HG03520 (cell line): ENCODE measurements at regions not wholly inside any gene's neighbourhood (a gene's known extent, or its start where the extent isn't known, plus 50 kb on each side); places are given as distances from the start of the nearest gene placed in this dataset.

Experiments used
- ATAC-seq: cut with Tn5 transposase; IDR thresholded peaks from one replicate; pipeline ENCODE4 v1.9.1; 2021; ENCODE audit warnings: mild to moderate bottlenecking, moderate library complexity; ENCODE audit not compliant: unreplicated experiment

DNA sequence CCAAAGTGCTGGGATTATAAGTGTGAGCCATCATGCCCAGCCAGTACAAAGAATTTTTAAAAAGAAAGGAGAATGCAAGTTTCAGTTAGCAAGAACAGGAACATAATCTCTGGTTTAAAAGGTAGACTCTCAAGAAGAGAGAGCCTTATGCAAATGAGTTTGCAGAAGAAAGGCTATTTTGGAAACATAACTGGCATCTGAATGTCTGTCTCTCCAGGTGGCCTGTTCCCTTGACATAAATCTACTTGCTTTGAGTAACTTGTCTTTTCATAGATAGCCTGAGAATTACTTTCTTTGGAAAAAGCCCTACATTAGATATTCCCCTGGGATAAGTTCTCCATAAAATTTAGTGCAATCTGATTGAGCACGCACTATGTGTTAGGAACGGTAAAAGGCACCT lies 109.6 kb downstream of the ICOS start:
- ATAC-seq = no peak

DNA sequence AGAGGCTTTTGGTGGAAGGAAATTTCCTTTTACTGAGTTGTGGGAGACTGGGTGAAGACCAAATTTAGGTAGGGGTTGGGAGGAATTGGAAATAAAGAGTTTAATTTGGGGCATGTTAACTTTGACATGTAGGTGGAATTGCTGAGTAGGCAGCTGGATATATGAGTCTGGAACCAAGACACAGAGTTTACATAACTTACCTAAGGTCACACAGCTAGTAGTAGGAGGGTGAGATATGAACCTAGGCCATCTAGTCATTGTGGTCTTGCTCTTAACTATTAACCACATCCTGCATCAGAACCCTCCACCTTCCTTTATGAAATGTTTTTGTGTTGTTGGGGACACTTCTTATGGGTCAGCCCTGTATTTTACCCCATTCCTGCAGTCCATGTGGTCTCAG lies 113.1 kb downstream of the ICOS start:
- ATAC-seq = peak; percentile 86

DNA sequence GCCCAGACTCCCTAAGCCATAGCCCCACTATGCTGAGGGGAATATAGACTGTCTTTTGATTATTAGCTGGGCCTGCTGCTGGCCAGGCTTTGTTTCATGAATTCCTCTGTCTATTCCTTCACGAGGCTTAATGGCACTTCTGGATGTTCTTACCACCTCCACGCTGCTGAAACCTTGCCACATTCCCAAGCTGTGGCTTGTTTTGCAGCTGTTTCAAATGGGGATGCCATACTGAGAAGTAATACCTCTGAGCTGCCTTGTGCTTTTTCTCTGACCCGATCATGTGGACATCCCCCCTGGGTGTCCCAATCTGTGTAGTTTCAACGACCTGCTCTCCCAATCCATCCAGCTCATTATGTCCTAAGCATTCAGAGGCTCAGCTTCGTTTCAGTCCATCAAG lies 114.1 kb downstream of the ICOS start:
- no peak for ATAC-seq

DNA sequence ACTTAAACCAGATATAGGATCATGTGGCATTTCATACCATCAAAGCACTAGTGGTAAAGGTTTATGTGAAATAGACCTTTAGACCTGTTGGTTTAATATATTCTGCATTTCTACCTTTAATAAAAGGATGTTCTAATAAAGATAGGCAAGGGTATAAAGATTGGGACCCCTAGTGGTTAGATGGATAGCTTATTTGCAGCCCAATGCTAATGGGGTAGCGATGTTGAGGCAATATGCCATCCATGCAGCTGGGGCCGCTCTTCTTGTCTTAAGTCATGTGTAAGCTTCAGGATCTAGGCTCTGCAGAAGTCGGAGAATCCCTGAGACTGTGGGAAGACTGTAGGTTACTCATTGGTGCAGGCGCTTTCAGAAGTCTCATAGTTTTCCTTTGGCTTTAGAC lies 114.9 kb downstream of the ICOS start:
- no peak for ATAC-seq

DNA sequence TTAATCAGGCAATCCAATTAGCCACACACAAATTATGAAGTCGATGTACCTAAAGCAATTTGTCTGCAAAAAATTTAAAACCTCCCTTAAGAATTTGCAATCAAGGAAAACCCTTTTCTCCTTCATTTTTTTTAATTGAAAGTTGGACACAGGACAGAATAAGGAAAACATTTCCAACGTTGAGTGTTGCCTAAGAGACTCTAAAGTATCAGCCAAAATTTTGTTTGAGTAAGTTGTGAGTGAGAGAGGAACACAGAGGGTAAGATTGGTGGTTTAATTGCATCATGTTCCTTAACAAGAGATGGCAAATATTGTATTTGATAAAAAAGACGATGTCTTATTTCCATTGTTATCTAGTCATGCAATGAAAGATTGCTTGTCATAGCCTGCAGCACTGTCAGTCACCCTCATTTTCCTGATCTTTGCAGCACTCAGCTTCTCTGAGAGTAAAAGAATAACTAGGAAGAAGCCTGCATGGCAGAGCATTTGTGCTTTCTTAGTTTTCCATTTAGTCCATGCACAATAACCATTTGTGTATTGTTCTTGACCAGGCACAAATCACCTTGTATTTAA lies 115.5 kb downstream of the ICOS start:
- no peak for ATAC-seq

DNA sequence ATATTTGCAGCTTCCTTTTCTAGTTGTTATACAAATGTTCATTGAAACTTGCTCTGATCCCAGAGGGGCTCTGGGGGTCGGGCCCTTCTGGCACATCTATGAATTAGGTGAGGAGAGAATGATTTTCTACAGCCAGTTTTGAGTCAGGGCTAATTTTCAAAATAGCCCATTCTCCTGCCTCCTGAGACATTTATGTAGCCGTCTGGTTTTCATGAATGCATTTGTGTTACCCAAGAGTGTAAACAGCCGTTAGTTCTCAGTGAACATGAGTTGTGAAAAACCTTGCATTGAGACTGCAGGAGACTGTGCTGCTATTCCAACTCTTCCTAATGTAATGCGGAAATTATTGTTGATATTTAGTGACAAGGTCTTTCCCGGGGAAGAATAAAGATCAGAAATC lies 122.5 kb downstream of the ICOS start:
- no peak for ATAC-seq

DNA sequence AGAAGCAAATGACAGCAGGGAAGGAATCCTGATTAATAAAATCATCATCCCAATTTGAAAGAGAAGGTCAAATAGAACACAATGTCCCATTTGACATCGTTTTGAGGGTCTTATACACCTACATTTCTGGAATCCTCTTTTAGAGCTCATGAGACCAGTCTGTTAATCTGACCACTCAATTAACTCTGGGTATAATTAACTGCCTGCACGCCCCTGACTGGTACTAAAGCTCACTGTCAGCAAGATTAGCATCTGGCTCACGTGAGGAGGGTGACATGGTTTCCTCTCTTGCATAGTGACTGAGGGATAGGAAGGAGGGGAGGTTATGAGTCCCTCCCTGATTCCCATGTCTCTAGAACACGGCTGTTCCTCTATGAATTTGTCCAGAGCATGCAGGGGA lies 124.3 kb downstream of the ICOS start:
- no peak for ATAC-seq

DNA sequence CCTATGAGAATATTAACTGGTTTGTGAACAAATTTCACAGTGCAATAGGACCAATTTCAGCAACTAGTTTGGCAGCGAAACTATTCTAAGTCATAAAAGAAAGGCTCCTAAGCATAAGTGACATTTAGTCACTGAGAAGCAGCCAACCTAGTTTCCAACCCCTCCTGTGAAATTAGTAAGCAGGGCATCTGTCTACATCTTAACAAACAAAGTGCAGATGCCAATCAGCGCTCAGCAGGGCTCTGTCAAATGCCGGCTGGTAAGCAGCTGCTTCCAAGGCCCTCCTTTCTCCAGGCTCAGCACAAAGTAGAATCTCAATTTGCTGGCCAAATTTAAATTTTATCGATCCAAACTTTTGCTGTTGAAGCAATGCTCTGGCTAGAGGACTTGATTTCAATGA lies 124.7 kb downstream of the ICOS start:
- no peak for ATAC-seq

DNA sequence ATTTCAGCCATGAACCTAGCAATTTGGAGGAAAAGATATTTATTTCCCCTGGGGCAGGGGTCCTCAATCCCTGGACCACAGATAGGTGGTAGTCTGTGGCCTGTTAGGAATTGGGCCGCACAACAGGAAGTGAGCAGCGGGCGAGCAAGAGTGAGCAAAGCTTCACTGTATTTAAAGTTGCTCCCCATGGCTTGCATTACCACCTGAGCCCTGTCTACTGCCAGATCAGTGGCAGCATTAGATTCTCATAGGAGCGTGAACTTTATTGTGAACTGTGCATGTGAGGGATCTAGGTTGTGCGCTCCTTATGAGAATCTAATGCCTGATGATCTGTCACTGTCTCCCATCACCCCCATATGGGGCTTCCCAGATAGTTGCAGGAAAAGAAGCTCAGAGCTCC lies 127.6 kb downstream of the ICOS start:
- ATAC-seq = no peak

DNA sequence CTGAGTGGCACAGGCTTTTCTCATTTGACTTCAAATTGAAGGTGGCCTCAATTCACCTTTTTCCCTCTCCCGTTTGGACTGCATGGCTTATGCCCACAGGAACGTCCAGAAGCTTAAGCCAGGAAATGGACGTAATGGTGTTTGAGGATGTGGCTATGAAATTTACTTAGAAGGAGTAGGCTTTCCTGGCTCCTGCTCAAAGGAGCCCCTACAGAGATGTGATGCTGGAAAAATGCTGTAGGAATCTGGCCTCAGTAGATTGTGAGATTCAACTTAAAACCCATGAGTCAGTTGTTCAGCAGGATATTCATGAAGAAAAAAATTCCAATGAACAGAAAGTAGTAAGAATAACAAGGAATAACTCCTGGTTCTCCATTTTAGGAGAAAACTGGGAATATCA lies 129.0 kb downstream of the ICOS start:
- ATAC-seq = no peak

DNA sequence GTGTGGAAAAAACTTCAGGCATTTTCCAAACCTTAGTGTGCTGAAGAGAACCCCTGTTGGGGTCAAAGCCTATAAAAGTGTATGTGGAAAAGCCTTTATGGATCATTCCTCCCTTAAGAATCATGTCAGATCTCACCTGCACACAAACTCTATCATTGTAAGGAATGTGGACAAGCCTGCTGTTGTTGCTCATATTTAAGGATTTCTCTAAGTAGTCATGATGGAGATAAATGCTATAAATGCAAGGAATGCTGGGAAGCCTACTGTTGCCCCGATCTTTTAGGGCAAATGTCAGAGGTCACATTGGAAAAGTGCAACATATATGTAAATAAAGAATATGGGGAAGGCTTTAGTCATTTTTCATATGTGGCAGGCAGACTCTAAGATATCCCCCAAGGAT lies 129.5 kb downstream of the ICOS start:
- ATAC-seq = no peak

DNA sequence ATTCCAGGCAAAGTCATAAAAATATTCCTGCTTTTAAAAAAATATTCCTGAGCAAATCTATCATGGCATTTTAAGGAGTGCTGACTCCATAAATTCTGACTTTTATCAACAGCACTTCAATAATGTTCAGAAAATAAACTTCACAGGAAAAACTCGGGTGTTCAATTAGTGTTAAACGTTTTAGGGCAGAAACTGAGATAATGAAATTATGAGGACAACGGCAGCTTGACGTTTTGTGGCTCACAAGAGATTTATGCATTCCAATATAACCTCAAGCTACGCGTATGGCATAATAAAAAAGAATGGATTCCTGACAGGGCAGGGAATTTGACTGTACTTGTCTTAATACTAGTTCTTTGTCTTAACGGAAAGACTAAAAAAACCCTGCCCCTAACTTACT lies 133.2 kb downstream of the ICOS start:
- no peak for ATAC-seq

DNA sequence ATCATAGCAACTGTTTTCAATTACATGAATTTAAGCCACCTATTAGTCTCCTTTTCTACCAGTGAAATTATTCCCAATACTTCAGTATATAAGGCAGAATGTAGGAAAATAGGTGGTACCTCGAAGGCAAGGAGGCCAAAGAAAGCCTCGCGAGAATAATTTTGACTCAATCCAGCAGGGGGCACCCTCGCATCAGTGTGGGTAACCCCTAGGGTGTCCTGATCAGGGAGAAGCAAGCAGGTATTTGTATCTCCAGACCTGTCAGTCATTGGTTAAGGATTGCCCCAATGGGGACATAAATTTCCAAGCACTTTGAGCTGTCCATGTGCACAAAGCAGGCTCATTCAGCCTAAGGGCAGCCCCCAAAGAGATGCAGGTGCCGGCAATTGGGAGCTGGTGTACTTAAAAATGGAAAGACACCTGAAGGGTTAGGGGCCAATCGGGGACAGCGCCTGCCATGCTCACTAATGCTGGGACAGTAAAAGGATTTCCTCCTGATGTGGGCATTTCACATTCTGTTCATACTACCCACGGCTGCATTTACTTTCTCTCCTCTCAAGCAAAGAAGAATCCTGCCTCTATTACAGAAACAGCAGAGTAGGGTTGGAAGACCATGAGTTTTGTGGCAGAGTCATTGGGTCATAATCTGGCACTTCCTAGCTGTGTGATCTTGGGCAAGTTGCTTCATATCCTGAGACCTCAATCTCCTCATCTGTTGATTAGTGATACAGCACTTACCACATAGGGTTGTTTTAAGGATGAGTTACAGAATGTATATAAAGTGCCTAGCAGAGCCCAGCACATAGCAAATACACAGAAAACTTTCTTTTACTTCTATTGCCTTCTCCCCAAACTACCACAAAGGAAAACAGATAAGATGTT lies 136.1 kb downstream of the ICOS start:
- peak; percentile 48 for ATAC-seq

DNA sequence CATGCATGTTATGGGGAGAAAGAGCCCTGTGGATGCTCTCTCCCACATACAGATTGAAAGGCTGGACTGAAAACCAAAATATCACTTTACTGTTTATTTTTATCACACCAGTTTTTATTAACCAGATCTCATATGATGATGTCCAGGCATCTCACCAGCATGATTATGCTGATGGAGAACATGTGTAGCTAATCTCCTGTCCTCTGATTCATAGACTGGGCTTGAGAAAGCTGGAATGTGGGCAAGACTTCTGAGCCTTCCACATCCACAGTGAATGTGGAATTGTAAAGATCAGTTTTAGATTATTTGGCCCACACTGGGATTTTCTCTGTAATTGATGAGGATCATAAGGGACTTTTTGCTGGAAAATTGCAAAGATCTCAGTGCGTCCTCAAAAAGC lies 137.9 kb downstream of the ICOS start:
- ATAC-seq = no peak

DNA sequence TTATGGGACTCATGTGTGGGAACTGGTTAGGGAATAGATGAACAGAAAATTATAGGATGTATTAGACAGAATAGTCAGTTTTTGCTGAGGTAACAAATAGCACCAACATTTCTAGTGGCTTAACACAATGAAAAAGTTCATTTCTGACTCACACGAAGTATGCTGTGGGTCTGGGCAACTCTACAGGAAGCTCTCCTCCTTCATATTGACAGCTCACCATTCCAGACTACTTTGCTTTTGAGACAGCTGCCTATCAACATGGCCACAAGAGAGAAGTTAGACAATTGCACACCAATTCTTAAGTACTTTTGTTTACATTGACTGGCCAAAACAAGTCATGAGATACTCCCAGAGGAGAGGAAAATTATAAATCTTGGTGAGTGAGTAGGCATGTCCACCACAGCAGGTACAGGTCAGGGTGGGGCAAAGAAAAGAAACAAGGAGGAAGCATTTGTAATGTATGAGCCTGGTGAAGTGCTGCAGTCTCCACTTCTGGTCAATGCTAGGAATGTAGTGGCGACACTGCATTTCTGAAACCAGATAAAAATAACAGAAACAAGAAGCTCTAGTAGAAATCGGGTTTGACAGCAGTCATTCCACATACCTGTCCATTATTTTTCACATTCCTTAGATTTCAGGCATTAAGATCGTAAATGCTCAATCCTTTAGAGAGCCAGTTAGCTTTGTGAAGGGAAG lies 141.6 kb downstream of the ICOS start:
- ATAC-seq = no peak

DNA sequence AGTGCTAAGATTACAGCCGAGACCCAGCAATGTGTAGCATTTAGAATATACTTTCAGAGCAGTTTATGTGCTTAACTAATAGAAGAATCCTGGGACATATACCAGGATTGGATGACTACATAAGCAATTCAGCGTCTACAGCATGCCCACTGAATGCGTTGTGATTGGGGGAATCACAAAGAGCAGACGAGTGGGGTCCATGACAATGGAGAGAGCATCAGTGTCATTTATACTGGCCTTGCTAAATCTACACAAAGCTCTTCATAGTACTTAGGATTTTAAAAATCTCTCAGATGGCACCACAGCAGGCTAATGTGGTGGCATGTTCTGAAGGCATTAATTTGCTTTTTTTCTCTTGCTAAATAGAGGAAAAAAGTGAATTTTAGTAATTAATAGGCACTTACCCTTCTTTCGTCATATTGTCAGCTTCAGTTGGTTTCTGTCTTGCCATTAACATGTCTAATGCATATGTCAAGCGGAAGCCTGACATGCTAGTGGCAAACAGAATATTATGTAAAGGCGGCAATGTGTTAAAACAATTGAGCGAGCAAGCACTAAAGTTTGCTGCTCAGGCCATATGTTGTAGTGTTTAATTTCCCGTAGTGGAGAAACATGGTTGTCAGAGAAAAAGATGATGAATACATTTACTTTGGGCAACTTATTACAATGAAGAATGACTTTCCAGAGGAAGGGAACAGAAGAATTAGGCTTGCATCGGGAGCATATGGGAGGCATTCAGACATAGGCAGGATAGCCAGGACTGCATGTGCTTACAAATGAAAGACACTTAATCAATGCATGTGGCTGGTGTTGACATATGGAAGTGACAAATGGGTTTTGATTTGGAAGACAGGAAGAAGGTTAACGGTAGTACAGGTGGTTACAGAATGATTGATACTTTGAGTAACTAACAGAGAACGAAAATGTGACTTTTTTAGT lies 145.2 kb downstream of the ICOS start:
- ATAC-seq = no peak

DNA sequence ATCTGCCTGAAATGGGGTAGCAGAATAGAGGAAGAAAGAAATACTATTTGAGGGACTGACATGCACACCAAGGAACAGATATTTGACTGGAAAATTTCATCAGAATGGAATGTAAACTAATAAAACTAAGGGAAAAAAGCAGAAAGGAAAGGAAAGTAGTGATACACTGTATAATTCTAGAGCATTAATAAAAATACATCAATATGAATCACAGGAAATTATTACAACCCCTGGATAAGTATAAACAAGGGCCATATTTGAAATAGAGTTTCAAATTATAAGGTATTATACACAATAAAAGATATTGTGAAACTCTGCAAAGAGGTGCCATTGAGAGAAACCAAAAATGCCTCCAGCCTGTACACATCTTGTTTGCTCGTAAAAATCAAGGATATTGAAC lies 149.6 kb downstream of the ICOS start:
- no peak for ATAC-seq

DNA sequence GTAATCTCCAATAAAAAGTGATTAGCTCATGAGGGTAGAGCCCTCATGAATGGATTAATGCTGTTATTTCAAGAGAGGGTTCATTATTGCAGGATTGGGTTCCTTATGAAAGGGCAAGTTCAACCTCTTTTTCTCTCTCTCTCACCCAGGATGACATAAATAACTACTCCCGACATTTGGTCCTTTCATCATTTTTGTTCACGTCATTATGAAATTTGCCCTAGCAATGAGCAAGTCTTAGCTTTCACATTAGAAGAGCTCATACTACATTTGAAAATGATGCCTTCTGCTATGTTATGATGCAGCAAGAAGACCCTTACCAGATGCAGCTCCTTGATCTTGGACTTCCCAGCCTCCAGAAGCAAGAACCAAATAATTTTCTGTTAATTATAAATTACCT lies 152.5 kb downstream of the ICOS start:
- no peak for ATAC-seq

DNA sequence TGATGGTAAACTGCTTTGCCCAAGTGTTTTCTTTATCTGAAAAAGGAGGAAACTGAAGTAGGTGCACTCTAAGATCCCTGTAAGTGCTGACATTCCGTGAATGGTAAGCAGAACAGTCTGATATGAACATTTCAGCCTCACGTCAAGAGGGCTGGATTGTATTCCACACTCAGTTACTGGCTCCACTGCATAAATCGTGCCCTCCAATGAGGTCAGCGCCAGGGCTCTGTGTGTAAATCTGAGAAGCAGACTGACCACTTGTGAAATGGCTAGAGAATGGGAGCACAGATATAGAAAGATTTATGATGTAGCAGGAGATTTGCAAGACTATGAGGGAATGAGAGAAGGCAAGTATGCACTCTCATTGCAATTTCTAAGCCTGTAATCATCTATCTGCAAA lies 153.0 kb downstream of the ICOS start:
- ATAC-seq = no peak

DNA sequence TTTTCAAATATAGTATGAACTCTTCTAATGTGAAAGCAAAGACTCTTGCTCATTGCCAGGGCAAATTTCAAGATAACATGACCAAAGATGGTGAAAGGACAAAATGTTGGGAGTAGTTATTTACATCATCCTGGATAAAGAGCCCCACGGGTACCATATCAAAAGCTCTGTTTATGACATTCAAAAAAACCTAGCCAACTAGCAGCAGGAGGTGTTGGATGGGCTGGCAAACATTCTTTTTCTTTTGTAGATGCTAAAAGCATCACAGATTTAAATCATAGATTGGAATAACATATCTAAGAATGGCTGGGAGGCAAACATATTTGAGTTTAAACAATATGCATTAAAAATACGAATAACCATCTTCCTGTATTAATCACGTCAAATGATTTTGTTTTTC lies 153.5 kb downstream of the ICOS start:
- ATAC-seq = no peak

DNA sequence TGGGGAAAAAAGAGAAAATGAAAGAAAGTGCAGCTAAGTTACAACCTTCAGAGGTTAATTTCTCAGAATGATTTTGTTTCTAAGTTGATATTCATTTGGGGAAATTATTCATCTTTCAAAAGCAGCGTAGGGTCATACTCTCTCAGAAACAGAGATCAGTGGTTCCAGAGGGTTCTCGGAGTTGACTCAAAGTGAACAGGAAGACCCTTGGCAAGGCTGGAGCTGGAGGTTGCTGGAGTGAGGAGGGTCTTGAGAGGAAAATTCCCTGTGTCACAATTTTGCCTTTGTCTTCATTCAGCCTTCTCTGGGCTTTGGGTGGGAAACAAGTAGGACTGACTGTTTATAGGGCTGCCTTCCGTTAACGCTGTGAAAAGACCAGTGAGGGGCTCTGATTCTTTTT lies 168.2 kb downstream of the ICOS start:
- ATAC-seq = no peak
